Activated CD8-positive, alpha-beta T cell treated with anti-CD3 and anti-CD28 coated beads, Interleukin-2, amount 10 ng/mL, durations not matched to agents 7 days and 5 days (primary cell): ENCODE measurements at regions not wholly inside any gene's neighbourhood (a gene's known extent, or its start where the extent isn't known, plus 50 kb on each side); places are given as distances from the start of the nearest gene placed in this dataset.
"Not testable (repeated sequence)": the region's sequence is repeated elsewhere in the genome, so short reads cannot be mapped to it uniquely, and the experiment has no call there.

Source experiments
- ATAC-seq: fragments of 150-1000 bp; cut with Tn5 transposase; one replicate; pipeline ENCODE4 v1.10.0; 2021; ENCODE audit warnings: moderate library complexity
- CTCF ChIA-PET: fragments of 350-600 bp; sonication (Branson Sonifier 250); formaldehyde crosslinking; loops from one replicate; lab custom pipeline; 2021; ENCODE audit warnings: antibody characterized with exemption; lab: Charles Lee
- POLR2A ChIA-PET: fragments of 350-600 bp; sonication (Branson Sonifier 250); formaldehyde crosslinking; loops from one replicate; lab custom pipeline; 2021; ENCODE audit warnings: antibody characterized with exemption; lab: Charles Lee
- DNase-seq: peaks from one replicate; pipeline ENCODE4 v3.0.0-alpha.2; 2020
- H3K27ac Mint-ChIP-seq: one replicate; pipeline ENCODE4 v1.8.0; 2021; ENCODE audit warnings: mild to moderate bottlenecking, mixed read lengths
- H3K27me3 Mint-ChIP-seq: one replicate; pipeline ENCODE4 v1.8.0; 2021; ENCODE audit warnings: low read depth, mixed read lengths
- H3K36me3 Mint-ChIP-seq: one replicate; pipeline ENCODE4 v1.8.0; 2021; ENCODE audit warnings: low read depth, mixed read lengths
- H3K4me1 Mint-ChIP-seq: one replicate; pipeline ENCODE4 v1.8.0; 2021; ENCODE audit warnings: low read depth, mixed read lengths
- H3K4me3 Mint-ChIP-seq: one replicate; pipeline ENCODE4 v1.8.0; 2021; ENCODE audit warnings: mild to moderate bottlenecking, mixed read lengths
- H3K9me3 Mint-ChIP-seq: one replicate; pipeline ENCODE4 v1.8.0; 2022; ENCODE audit warnings: mixed read lengths; ENCODE audit not compliant: insufficient read depth

DNA sequence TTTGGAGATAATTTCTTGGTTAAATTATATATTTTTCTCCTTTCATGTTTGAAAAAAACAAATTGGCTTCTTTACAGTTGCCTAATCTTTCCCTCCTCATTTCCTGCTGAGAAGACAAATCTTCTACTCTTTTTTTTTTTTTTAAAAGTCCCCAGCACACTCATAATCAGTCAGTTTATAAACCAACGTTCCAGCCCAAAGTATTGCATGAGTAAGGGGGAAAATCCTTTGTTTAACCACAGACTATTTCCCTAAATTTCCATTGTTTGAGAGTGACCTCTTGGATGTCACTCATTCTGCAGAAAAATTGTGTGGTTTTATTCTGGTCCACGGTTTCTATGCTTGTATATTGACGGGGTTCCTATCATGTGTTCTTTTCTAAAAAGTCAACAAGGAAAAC lies 55.1 kb upstream of the TLR4 start:
- Mint-ChIP-seq H3K4me3 (no peak overlapping the region), H3K4me1 (peaks cover 6% of the 10 kb centered on the region), H3K9me3 (no peaks in the 10 kb centered on the region), H3K27me3 (peaks cover 5% of the 10 kb centered on the region), H3K27ac (no peak overlapping the region), H3K36me3 (no peaks in the 10 kb centered on the region)
- ChIA-PET POLR2A (no interaction called here), CTCF (no interaction called here)
- DNase-seq (no peak), ATAC-seq (no peak)

- no peaks in the 10 kb centered on the region for H3K9me3 Mint-ChIP-seq
- H3K27me3 Mint-ChIP-seq = peaks cover 5% of the 10 kb centered on the region
- H3K4me3 Mint-ChIP-seq = no peak overlapping the region
- ATAC-seq (no peak), DNase-seq (no peak)
- POLR2A ChIA-PET = no interaction called here
- CTCF ChIA-PET = interaction anchor here (0.9 to 1.1 kb wide), 2 partner anchors 12 to 99 kb away, joined by 3 read pairs; no protein-coding TSS in a partner anchor
- H3K27ac Mint-ChIP-seq = no peak overlapping the region
- H3K4me1 Mint-ChIP-seq = peaks cover 6% of the 10 kb centered on the region
- no peaks in the 10 kb centered on the region for H3K36me3 Mint-ChIP-seq
These were observed 59.1 kb upstream of the TLR4 start for GRCh38 chr9:117644932-117645636.

GRCh38 chr9:117644133-117644931 lies 59.9 kb upstream of the TLR4 start:
- Mint-ChIP-seq H3K4me3 (no peak overlapping the region), H3K27ac (no peak overlapping the region), H3K27me3 (peaks cover 5% of the 10 kb centered on the region), H3K36me3 (no peaks in the 10 kb centered on the region), H3K4me1 (peaks cover 6% of the 10 kb centered on the region), H3K9me3 (no peaks in the 10 kb centered on the region)
- CTCF ChIA-PET = interaction anchor here (1.1 kb wide), 1 partner anchor 11 kb away, joined by 3 read pairs; no protein-coding TSS in a partner anchor
- DNase-seq (peak; percentile 73), ATAC-seq (peak; percentile 47)
- POLR2A ChIA-PET = no interaction called here

DNA sequence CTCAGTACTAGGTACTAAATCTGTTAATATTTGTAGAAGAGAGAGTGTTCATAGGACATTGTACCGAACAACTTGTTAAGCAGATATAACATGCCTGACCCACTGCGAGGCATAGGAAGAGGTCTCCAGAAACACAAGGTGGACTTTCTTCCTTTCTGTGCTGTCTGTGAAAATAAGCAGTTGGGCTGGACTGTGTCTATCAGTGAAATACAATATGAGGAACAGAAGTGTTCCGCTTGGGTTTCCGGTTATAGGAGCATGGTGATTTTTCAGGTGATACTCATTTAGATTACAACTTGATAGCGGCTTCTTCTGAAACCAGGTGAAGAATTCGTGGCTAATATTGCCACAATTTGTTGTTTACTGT lies 60.9 kb upstream of the TLR4 start:
- DNase-seq (no peak), ATAC-seq (no peak)
- Mint-ChIP-seq H3K4me1 (peaks cover 6% of the 10 kb centered on the region), H3K27me3 (peaks cover 5% of the 10 kb centered on the region), H3K27ac (no peak overlapping the region), H3K4me3 (no peak overlapping the region), H3K9me3 (no peaks in the 10 kb centered on the region), H3K36me3 (no peaks in the 10 kb centered on the region)
- CTCF ChIA-PET = no interaction called here
- POLR2A ChIA-PET = no interaction called here

DNA sequence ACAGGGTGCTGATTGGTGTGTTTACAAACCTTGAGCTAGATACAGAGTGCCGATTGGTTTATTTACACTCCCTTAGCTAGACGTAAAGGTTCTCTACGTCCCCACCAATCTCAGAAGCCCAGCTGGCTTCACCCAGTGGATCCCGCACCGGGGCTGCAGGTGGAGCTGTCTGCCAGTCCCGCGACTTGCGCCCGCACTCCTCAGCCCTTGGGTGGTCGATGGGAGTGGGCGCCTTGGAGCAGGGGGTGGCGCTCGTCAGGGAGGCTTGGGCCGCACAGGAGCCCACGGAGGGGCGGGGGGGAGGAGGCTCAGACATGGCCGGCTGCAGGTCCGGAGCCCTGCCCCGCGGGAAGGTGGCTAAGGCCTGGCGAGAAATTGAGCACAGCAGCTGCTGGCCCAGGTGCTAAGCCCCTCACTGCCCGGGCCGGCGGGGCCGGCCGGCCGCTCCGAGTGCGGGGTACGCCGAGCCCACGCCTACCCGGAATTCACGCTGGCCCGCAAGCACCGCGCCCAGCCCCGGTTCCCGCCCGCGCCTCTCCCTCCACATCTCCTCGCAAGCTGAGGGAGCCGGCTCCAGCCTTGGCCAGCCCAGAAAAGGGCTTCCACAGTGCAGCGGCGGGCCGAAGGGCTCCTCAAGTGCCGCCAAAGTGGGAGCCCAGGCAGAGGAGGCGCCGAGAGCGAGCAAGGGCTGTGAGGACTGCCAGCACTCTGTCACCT lies 61.5 kb upstream of the TLR4 start:
- H3K27me3 Mint-ChIP-seq, ATAC-seq, H3K4me3 Mint-ChIP-seq, POLR2A ChIA-PET, H3K36me3 Mint-ChIP-seq, H3K4me1 Mint-ChIP-seq, H3K27ac Mint-ChIP-seq, H3K9me3 Mint-ChIP-seq, DNase-seq: not testable (repeated sequence)
- CTCF ChIA-PET = interaction anchor here (1.3 kb wide), 1 partner anchor 155 kb away, joined by 3 read pairs; no protein-coding TSS in a partner anchor

- H3K36me3 Mint-ChIP-seq = no peaks in the 10 kb centered on the region
- DNase-seq = no peak
- no peak for ATAC-seq
- ChIA-PET CTCF (no interaction called here), POLR2A (no interaction called here)
- no peaks in the 10 kb centered on the region for H3K9me3 Mint-ChIP-seq
- H3K4me3 Mint-ChIP-seq = no peak overlapping the region
- H3K4me1 Mint-ChIP-seq = no peaks in the 10 kb centered on the region
- H3K27ac Mint-ChIP-seq = no peak overlapping the region
- H3K27me3 Mint-ChIP-seq = no peaks in the 10 kb centered on the region
These were observed 67.5 kb upstream of the TLR4 start for GRCh38 chr9:117636681-117637080.

GRCh38 chr9:117625154-117625553 lies 79.0 kb upstream of the TLR4 start:
- H3K9me3 Mint-ChIP-seq = peaks cover 21% of the 10 kb centered on the region
- no peak overlapping the region for H3K4me3 Mint-ChIP-seq
- no peaks in the 10 kb centered on the region for H3K27me3 Mint-ChIP-seq
- no peaks in the 10 kb centered on the region for H3K36me3 Mint-ChIP-seq
- ChIA-PET CTCF (no interaction called here), POLR2A (no interaction called here)
- DNase-seq = no peak
- ATAC-seq = no peak
- no peak overlapping the region for H3K27ac Mint-ChIP-seq
- no peaks in the 10 kb centered on the region for H3K4me1 Mint-ChIP-seq

DNA sequence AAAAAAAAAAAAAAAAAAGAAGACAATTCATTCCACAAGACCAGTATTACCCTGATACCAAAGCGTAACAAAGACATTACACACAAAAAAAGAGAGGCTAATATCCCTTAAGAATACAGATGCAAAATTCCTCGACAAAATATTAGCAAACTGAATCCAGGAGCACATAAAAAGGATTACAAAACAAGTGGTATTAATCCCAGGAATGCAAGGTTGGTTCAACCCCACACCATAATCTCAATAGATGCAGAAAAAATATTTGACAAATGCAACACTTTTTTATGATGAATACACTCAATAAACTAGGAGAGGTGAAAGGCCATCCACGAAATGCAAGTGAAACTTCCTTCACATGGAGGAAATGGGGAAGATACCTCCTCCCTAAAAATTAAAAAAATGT lies 80.1 kb upstream of the TLR4 start:
- Mint-ChIP-seq H3K36me3 (no peaks in the 10 kb centered on the region), H3K9me3 (peaks cover 21% of the 10 kb centered on the region), H3K4me1 (no peaks in the 10 kb centered on the region), H3K27ac (no peak overlapping the region), H3K4me3 (no peak overlapping the region), H3K27me3 (no peaks in the 10 kb centered on the region)
- no peak for DNase-seq
- no peak for ATAC-seq
- CTCF ChIA-PET = no interaction called here
- POLR2A ChIA-PET = no interaction called here

GRCh38 chr9:117622347-117622746 lies 81.9 kb upstream of the TLR4 start:
- H3K27me3 Mint-ChIP-seq = no peaks in the 10 kb centered on the region
- ChIA-PET POLR2A (no interaction called here), CTCF (no interaction called here)
- ATAC-seq = no peak
- no peak overlapping the region for H3K27ac Mint-ChIP-seq
- DNase-seq = no peak
- H3K4me1 Mint-ChIP-seq = no peaks in the 10 kb centered on the region
- H3K36me3 Mint-ChIP-seq = no peaks in the 10 kb centered on the region
- no peak overlapping the region for H3K4me3 Mint-ChIP-seq
- peaks cover 21% of the 10 kb centered on the region for H3K9me3 Mint-ChIP-seq

GRCh38 chr9:117616431-117616831 lies 87.8 kb upstream of the TLR4 start:
- CTCF ChIA-PET = no interaction called here
- no peaks in the 10 kb centered on the region for H3K36me3 Mint-ChIP-seq
- ATAC-seq (no peak), DNase-seq (no peak)
- H3K27ac Mint-ChIP-seq = no peak overlapping the region
- POLR2A ChIA-PET = no interaction called here
- H3K27me3 Mint-ChIP-seq = no peaks in the 10 kb centered on the region
- H3K4me3 Mint-ChIP-seq = no peak overlapping the region
- H3K4me1 Mint-ChIP-seq = no peaks in the 10 kb centered on the region
- H3K9me3 Mint-ChIP-seq = no peaks in the 10 kb centered on the region

DNA sequence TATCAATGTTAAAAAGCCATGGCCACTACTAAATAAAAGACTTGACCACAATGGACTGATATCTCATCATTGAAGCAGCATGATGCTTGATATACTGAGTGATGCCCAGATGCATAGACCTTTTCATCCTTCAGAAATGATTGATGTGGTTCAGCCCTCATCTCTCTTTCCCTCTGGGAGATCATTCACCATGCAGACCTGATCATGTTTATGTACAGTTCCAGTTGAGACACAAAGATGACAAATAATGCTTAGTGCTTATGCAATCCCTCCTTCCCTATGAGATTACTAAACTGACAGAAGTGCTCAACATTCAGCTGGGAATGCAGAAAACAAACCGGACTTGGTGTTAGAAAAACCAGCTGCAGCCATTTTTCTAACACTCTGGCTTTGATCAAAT lies 91.9 kb upstream of the TLR4 start:
- Mint-ChIP-seq H3K4me3 (no peak overlapping the region), H3K36me3 (no peaks in the 10 kb centered on the region), H3K4me1 (no peaks in the 10 kb centered on the region), H3K27me3 (no peaks in the 10 kb centered on the region), H3K9me3 (no peaks in the 10 kb centered on the region), H3K27ac (no peak overlapping the region)
- ChIA-PET CTCF (interaction anchor here (0.6 kb wide), 1 partner anchor 1307 kb away, joined by 3 read pairs; no protein-coding TSS in a partner anchor), POLR2A (no interaction called here)
- ATAC-seq (no peak), DNase-seq (no peak)

- Mint-ChIP-seq H3K4me1 (no peaks in the 10 kb centered on the region), H3K27ac (no peak overlapping the region), H3K4me3 (no peak overlapping the region), H3K36me3 (no peaks in the 10 kb centered on the region), H3K9me3 (no peaks in the 10 kb centered on the region), H3K27me3 (no peaks in the 10 kb centered on the region)
- ChIA-PET CTCF (no interaction called here), POLR2A (no interaction called here)
- no peak for DNase-seq
- ATAC-seq = no peak
These were observed 106.2 kb upstream of the TLR4 start for GRCh38 chr9:117597977-117598376.
